Keratinocyte (primary cell): ENCODE measurements at regions not wholly inside any gene's neighbourhood (a gene's known extent, or its start where the extent isn't known, plus 50 kb on each side); places are given as distances from the start of the nearest gene placed in this dataset.

Experiments
- DNase-seq: peaks from one replicate; pipeline ENCODE4 v3.0.0-alpha.2; 2011; ENCODE audit warnings: low read depth, missing footprints, low spot score
- FAIRE-seq: peaks from 2 replicates; lab custom pipeline; 2011; peaks lifted over from hg19 to GRCh38; lab: Jason Lieb, UNC
- H2AFZ ChIP-seq: 2 replicates; pipeline ENCODE4 v1.6.0; 2012; ENCODE audit warnings: low read length, control low read depth, inconsistent platforms; ENCODE audit not compliant: control insufficient read depth
- H3K27ac ChIP-seq: 2 replicates; pipeline ENCODE4 v1.5.1; 2011; ENCODE audit warnings: low read length; ENCODE audit not compliant: control insufficient read depth, insufficient read depth
- H3K27me3 ChIP-seq: 3 replicates; pipeline ENCODE4 v1.6.0; 2011; ENCODE audit warnings: low read length; ENCODE audit not compliant: control insufficient read depth, insufficient read depth; ENCODE audit errors: extremely low read depth
- H3K36me3 ChIP-seq, 2 experiments: 2 replicates in 1 of 2; 3 replicates in 1 of 2; pipeline ENCODE4 v1.5.1; 2011; ENCODE audit warnings: low read length in 2 of 2, mild to moderate bottlenecking in 1 of 2; ENCODE audit not compliant: control insufficient read depth in 2 of 2, insufficient read depth in 2 of 2; ENCODE audit errors: extremely low read depth in 1 of 2
- H3K4me1 ChIP-seq: 3 replicates; pipeline ENCODE4 v1.5.1; 2011; ENCODE audit warnings: low read length; ENCODE audit not compliant: control insufficient read depth, insufficient read depth; ENCODE audit errors: extremely low read depth
- H3K4me2 ChIP-seq: 3 replicates; pipeline ENCODE4 v1.6.0; 2011; ENCODE audit warnings: low read depth, low read length; ENCODE audit not compliant: control insufficient read depth, insufficient read depth; ENCODE audit errors: extremely low read depth
- H3K4me3 ChIP-seq, 3 experiments: fragments of 200-600 bp in 1 of 3; sonication (generic) in 1 of 3; 2 replicates in 2 of 3; 3 replicates in 1 of 3; pipeline ENCODE4 v1.5.1; 2011 to 2016; ENCODE audit warnings: low read length in 3 of 3, mild to moderate bottlenecking in 3 of 3, control low read depth in 2 of 3, inconsistent platforms in 1 of 3, low read depth in 1 of 3, mixed read lengths in 1 of 3, mixed run types in 1 of 3, moderate library complexity in 1 of 3; ENCODE audit not compliant: control insufficient read depth in 2 of 3, insufficient read depth in 2 of 3; ENCODE audit errors: extremely low read depth in 1 of 3
- H3K79me2 ChIP-seq: 2 replicates; pipeline ENCODE4 v1.6.0; 2012; ENCODE audit warnings: low read length; ENCODE audit not compliant: control insufficient read depth, insufficient read depth
- H3K9ac ChIP-seq: 3 replicates; pipeline ENCODE4 v1.6.0; 2011; ENCODE audit warnings: low read length; ENCODE audit not compliant: control insufficient read depth, insufficient read depth; ENCODE audit errors: extremely low read depth
- H3K9me1 ChIP-seq: 3 replicates; pipeline ENCODE4 v1.6.0; 2011; ENCODE audit warnings: low read length; ENCODE audit not compliant: control insufficient read depth, insufficient read depth; ENCODE audit errors: extremely low read depth
- H3K9me3 ChIP-seq: 2 replicates; pipeline ENCODE4 v1.5.1; 2012; ENCODE audit warnings: low read depth, low read length; ENCODE audit not compliant: control insufficient read depth
- H4K20me1 ChIP-seq: 3 replicates; pipeline ENCODE4 v1.6.0; 2011; ENCODE audit warnings: low read length; ENCODE audit not compliant: control insufficient read depth, insufficient read depth; ENCODE audit errors: extremely low read depth
- EZH2 ChIP-seq: IDR thresholded peaks from one replicate; pipeline ENCODE4 v1.6.1; 2012; ENCODE audit warnings: inconsistent platforms, mild to moderate bottlenecking, low read length, moderate library complexity
- dilution Hi-C: fragments of 300-500 bp; cut with MboI; formaldehyde crosslinking; loops from one replicate; pipeline ENCODE4 v1.7.0; 2020; ENCODE audit warnings: low sequenced_read_pairs; ENCODE audit not compliant: extremely low pct_ligation_motif_present
- TF ChIP-seq, protein P1 (sequence below), 3 experiments: IDR thresholded peaks in 1 of 3; conservative IDR thresholded peaks in 1 of 3; optimal IDR thresholded peaks in 1 of 3; 2 replicates in 2 of 3; 3 replicates in 1 of 3; pipeline versions ENCODE3 to v1.5.1; 2011; ENCODE audit warnings: low read length in 3 of 3, mild to moderate bottlenecking in 3 of 3, moderate library complexity in 2 of 3, control low read depth in 1 of 3, inconsistent platforms in 1 of 3; ENCODE audit not compliant: insufficient read depth in 2 of 3; ENCODE audit errors: extremely low read depth in 1 of 3

DNA sequence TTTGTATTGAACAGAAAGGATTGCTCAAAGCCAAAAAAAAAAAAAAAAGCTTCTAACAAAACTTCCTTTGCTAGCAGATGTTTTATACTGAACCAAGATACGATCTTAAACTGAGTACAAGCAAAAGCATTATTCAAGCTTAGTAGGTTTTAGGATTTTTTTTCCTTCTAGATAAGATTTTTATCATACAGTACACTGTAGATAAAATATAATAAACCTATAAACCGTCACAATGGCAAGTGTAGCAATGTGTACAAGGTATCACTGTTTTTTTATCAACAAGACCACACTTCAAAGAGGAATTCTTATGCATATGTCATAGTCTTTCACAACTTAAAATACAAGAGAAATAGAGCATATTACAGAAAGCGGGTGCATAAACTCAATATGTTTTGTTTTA is 56.5 kb upstream of the TRPM3 start:
- Histone ChIP-seq H3K27ac (no peak overlapping the region), H3K9ac (no peak overlapping the region), H3K79me2 (no peaks in the 10 kb centered on the region), H3K4me2 (no peak overlapping the region), H3K4me3 (no peak overlapping the region), H3K9me3 (no peaks in the 10 kb centered on the region), H3K36me3 (no peaks in the 10 kb centered on the region), H4K20me1 (no peaks in the 10 kb centered on the region), H3K27me3 (no peaks in the 10 kb centered on the region), H3K9me1 (no peaks in the 10 kb centered on the region), H2AFZ (no peak overlapping the region), H3K4me1 (no peaks in the 10 kb centered on the region)
- DNase-seq, result no peak
- dilution Hi-C loops, result no loop called here
- TF ChIP-seq, protein P1, sequence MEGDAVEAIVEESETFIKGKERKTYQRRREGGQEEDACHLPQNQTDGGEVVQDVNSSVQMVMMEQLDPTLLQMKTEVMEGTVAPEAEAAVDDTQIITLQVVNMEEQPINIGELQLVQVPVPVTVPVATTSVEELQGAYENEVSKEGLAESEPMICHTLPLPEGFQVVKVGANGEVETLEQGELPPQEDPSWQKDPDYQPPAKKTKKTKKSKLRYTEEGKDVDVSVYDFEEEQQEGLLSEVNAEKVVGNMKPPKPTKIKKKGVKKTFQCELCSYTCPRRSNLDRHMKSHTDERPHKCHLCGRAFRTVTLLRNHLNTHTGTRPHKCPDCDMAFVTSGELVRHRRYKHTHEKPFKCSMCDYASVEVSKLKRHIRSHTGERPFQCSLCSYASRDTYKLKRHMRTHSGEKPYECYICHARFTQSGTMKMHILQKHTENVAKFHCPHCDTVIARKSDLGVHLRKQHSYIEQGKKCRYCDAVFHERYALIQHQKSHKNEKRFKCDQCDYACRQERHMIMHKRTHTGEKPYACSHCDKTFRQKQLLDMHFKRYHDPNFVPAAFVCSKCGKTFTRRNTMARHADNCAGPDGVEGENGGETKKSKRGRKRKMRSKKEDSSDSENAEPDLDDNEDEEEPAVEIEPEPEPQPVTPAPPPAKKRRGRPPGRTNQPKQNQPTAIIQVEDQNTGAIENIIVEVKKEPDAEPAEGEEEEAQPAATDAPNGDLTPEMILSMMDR (optimal IDR thresholded peaks at IDR 0.05 in 1 of 3, IDR thresholded peaks at IDR 0.05 in 1 of 3, conservative IDR thresholded peaks at IDR 0.05 in 1 of 3; ENCODE audit: extremely low read depth in 1 of 3, insufficient read depth in 2 of 3, low read length in 3 of 3), result no peak
- no peak for TF ChIP-seq EZH2
- no peak for FAIRE-seq

DNA sequence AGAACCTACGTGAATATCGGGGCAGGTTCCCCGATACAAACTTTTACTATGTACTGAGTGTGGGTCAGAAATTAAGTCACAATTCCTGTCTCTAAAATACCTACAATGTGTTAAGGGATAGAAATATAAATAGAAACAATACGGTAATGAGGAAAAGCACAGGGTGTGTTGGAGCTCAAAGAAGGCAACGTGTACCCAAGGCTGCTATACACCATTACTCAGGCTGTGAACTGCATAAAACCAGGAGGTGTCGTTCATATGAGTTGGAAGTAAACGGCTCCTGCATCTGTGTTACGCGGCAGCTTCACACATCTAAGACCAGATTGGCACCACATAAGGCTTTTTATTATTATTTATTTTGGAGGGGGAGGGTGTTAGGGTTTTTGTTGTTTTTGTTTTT is 50.1 kb upstream of the TRPM3 start:
- Histone ChIP-seq H3K4me2 (no peak overlapping the region), H3K27ac (no peak overlapping the region), H3K9me3 (no peaks in the 10 kb centered on the region), H3K27me3 (no peaks in the 10 kb centered on the region), H3K4me1 (no peaks in the 10 kb centered on the region), H3K79me2 (no peaks in the 10 kb centered on the region), H3K9me1 (no peaks in the 10 kb centered on the region), H4K20me1 (no peaks in the 10 kb centered on the region), H2AFZ (no peak overlapping the region), H3K9ac (no peak overlapping the region), H3K4me3 (no peak overlapping the region), H3K36me3 (no peaks in the 10 kb centered on the region)
- DNase-seq, result no peak
- TF ChIP-seq, protein P1 (optimal IDR thresholded peaks at IDR 0.05 in 1 of 3, IDR thresholded peaks at IDR 0.05 in 1 of 3, conservative IDR thresholded peaks at IDR 0.05 in 1 of 3; ENCODE audit: extremely low read depth in 1 of 3, insufficient read depth in 2 of 3, low read length in 3 of 3), result no peak
- no peak for TF ChIP-seq EZH2
- dilution Hi-C loops, result no loop called here
- FAIRE-seq, result no peak
